SU-DHL-6 (cell line): ENCODE measurements at regions not wholly inside any gene's neighbourhood (a gene's known extent, or its start where the extent isn't known, plus 50 kb on each side); places are given as distances from the start of the nearest gene placed in this dataset.

ENCODE experiments used
- H2AFZ ChIP-seq: fragments of 200-600 bp; sonication (generic); 2 replicates; pipeline ENCODE4 v1.6.1; 2014; ENCODE audit warnings: low read depth, mild to moderate bottlenecking, moderate library complexity, mixed read lengths, antibody characterized with exemption, low read length; ENCODE audit not compliant: severe bottlenecking
- H3F3A ChIP-seq: fragments of 200-600 bp; shearing (Covaris generic); 2 replicates; pipeline ENCODE4 v1.6.0; 2016; ENCODE audit warnings: antibody characterized with exemption, mild to moderate bottlenecking; ENCODE audit not compliant: insufficient read depth
- H3K27ac ChIP-seq: fragments of 200-600 bp; sonication (generic); 2 replicates; pipeline ENCODE4 v1.5.1; 2016; ENCODE audit warnings: low read depth, mild to moderate bottlenecking, low read length, moderate library complexity, mixed read lengths
- H3K27me3 ChIP-seq: fragments of 200-600 bp; sonication (generic), shearing (Covaris generic); 2 replicates; pipeline ENCODE4 v1.6.0; 2014; ENCODE audit warnings: mild to moderate bottlenecking, low read length
- H3K36me3 ChIP-seq: fragments of 200-600 bp; sonication (generic); 2 replicates; pipeline ENCODE4 v1.6.1; 2014; ENCODE audit warnings: mild to moderate bottlenecking, low read length, mixed read lengths
- H3K4me2 ChIP-seq: fragments of 300-600, 200-600 bp; shearing (Covaris generic), sonication (generic); 2 replicates; pipeline ENCODE4 v1.6.0; 2014; ENCODE audit warnings: low read length, low read depth, mild to moderate bottlenecking; ENCODE audit not compliant: poor library complexity, severe bottlenecking
- H3K4me3 ChIP-seq: fragments of 200-600 bp; sonication (generic); 2 replicates; pipeline ENCODE4 v1.5.1; 2014; ENCODE audit warnings: antibody characterized with exemption, low read length, mild to moderate bottlenecking, mixed read lengths; ENCODE audit not compliant: insufficient read depth, poor library complexity, severe bottlenecking
- H3K79me2 ChIP-seq: fragments of 200-600 bp; sonication (generic); 2 replicates; pipeline ENCODE4 v1.6.1; 2014; ENCODE audit warnings: mild to moderate bottlenecking, low read length, moderate library complexity; ENCODE audit not compliant: insufficient read depth
- H3K9ac ChIP-seq: fragments of 200-600 bp; sonication (generic); 2 replicates; pipeline ENCODE4 v1.7.0; 2014; ENCODE audit warnings: mild to moderate bottlenecking, low read length
- H3K9me2 ChIP-seq: fragments of 200-600 bp; sonication (generic); replicated peaks from 2 replicates; pipeline ENCODE4 v1.6.1; 2014; ENCODE audit warnings: low read length; ENCODE audit not compliant: insufficient read depth
- H3K9me3 ChIP-seq: fragments of 200-600 bp; sonication (generic); 2 replicates; pipeline ENCODE4 v1.6.1; 2014; ENCODE audit warnings: low read length, mixed read lengths; ENCODE audit not compliant: insufficient read depth
- H4K20me1 ChIP-seq: fragments of 200-600 bp; sonication (generic); 2 replicates; pipeline ENCODE4 v1.6.1; 2014; ENCODE audit warnings: low read depth, mild to moderate bottlenecking, antibody characterized with exemption, low read length, moderate library complexity, mixed read lengths
- CTCF ChIP-seq: fragments of 200-600 bp; sonication (generic); IDR thresholded peaks from one replicate; pipeline ENCODE4 v1.5.1; 2017; ENCODE audit warnings: antibody characterized with exemption, mild to moderate bottlenecking, low read length, moderate library complexity; ENCODE audit not compliant: insufficient read depth, poor library complexity, severe bottlenecking
- EZH2phosphoT487 ChIP-seq: fragments of 200-600 bp; sonication (generic), shearing (Covaris generic); conservative IDR thresholded peaks from 2 replicates; pipeline ENCODE4 v1.6.1; 2018; ENCODE audit warnings: mild to moderate bottlenecking, antibody characterized with exemption, low read length, moderate library complexity, mixed read lengths

- H2AFZ ChIP-seq, result no peak overlapping the region
- no peak overlapping the region for H3K4me3 ChIP-seq
- H4K20me1 ChIP-seq, result no peaks in the 10 kb centered on the region
- H3K9me3 ChIP-seq, result no peaks in the 10 kb centered on the region
- H3K27me3 ChIP-seq, result no peaks in the 10 kb centered on the region
- H3K4me2 ChIP-seq, result no peak overlapping the region
- H3K36me3 ChIP-seq, result no peaks in the 10 kb centered on the region
- no peaks in the 10 kb centered on the region for H3K79me2 ChIP-seq
- H3K27ac ChIP-seq, result no peak overlapping the region
- no peak overlapping the region for H3K9ac ChIP-seq
- TF ChIP-seq CTCF, result no peak
- TF ChIP-seq EZH2phosphoT487, result no peak
- H3K9me2 ChIP-seq, result no peaks in the 10 kb centered on the region
- H3F3A ChIP-seq, result no peaks in the 10 kb centered on the region
Measured at GRCh38 chr4:60846678-60847077, 353.4 kb upstream of the ADGRL3 start.

- Histone ChIP-seq H4K20me1 (no peaks in the 10 kb centered on the region), H3K79me2 (no peaks in the 10 kb centered on the region), H3K9ac (no peak overlapping the region), H3K27me3 (no peaks in the 10 kb centered on the region), H3F3A (no peaks in the 10 kb centered on the region), H2AFZ (no peak overlapping the region), H3K27ac (no peak overlapping the region), H3K4me3 (no peak overlapping the region), H3K9me2 (no peaks in the 10 kb centered on the region), H3K36me3 (no peaks in the 10 kb centered on the region), H3K4me2 (no peak overlapping the region), H3K9me3 (no peaks in the 10 kb centered on the region)
- no peak for TF ChIP-seq CTCF
- TF ChIP-seq EZH2phosphoT487, result no peak
Measured at GRCh38 chr4:60847614-60848013, 352.5 kb upstream of the ADGRL3 start.

- TF ChIP-seq CTCF (no peak), EZH2phosphoT487 (no peak)
- H3K36me3 ChIP-seq, result no peaks in the 10 kb centered on the region
- no peaks in the 10 kb centered on the region for H3K79me2 ChIP-seq
- no peak overlapping the region for H3K4me2 ChIP-seq
- H3F3A ChIP-seq, result no peaks in the 10 kb centered on the region
- H3K27me3 ChIP-seq, result no peaks in the 10 kb centered on the region
- no peak overlapping the region for H3K27ac ChIP-seq
- H4K20me1 ChIP-seq, result no peaks in the 10 kb centered on the region
- no peaks in the 10 kb centered on the region for H3K9me2 ChIP-seq
- no peak overlapping the region for H2AFZ ChIP-seq
- H3K9me3 ChIP-seq, result no peaks in the 10 kb centered on the region
- no peak overlapping the region for H3K9ac ChIP-seq
- H3K4me3 ChIP-seq, result no peak overlapping the region
Measured at GRCh38 chr4:60857130-60857753, 342.9 kb upstream of the ADGRL3 start.
